PC-3 (cell line): ENCODE measurements at regions not wholly inside any gene's neighbourhood (a gene's known extent, or its start where the extent isn't known, plus 50 kb on each side); places are given as distances from the start of the nearest gene placed in this dataset.

Source experiments
- CTCF ChIP-seq: fragments of 300-600 bp; sonication (generic); conservative IDR thresholded peaks from 2 replicates; pipeline ENCODE4 v1.5.1; 2017; ENCODE audit warnings: antibody characterized with exemption, low read depth, mild to moderate bottlenecking, low read length
- EZH2 ChIP-seq: fragments of 300-600 bp; sonication (generic); IDR thresholded peaks from one replicate; pipeline ENCODE4 v1.6.1; 2017; ENCODE audit warnings: antibody characterized with exemption, mild to moderate bottlenecking, low read length; ENCODE audit not compliant: unreplicated experiment

GRCh38 chr5:17001428-17001827 lies 65.3 kb upstream of the MYO10 start:
- no peak for TF ChIP-seq CTCF
- TF ChIP-seq EZH2 = no peak
